Common myeloid progenitor, CD34-positive (primary cell): ENCODE measurements at regions not wholly inside any gene's neighbourhood (a gene's known extent, or its start where the extent isn't known, plus 50 kb on each side); places are given as distances from the start of the nearest gene placed in this dataset.

Experiments
- CTCF ChIA-PET: fragments of 350-600 bp; sonication (Branson Sonifier 250); formaldehyde crosslinking; loops from one replicate; lab custom pipeline; 2021; ENCODE audit warnings: antibody characterized with exemption; lab: Charles Lee
- POLR2A ChIA-PET: fragments of 350-600 bp; sonication (Branson Sonifier 250); formaldehyde crosslinking; loops from one replicate; lab custom pipeline; 2021; ENCODE audit warnings: antibody characterized with exemption; lab: Charles Lee
- DNase-seq, 3 donors: peaks; one replicate each; pipeline versions ENCODE4 v3.0.0 to v3.0.0-alpha.2; 2013
- H3K27ac ChIP-seq, 2 experiments: 1 replicate in 1 of 2; 2 replicates in 1 of 2; pipeline ENCODE4 v1.7.0; 2013; ENCODE audit warnings: inconsistent platforms in 2 of 2, low read length in 2 of 2, mild to moderate bottlenecking in 2 of 2, low read depth in 1 of 2, moderate library complexity in 1 of 2; ENCODE audit not compliant: severe bottlenecking in 2 of 2, insufficient read depth in 1 of 2, poor library complexity in 1 of 2
- H3K27me3 ChIP-seq, 5 experiments: replicated peaks in 2 of 5; 1 replicate in 3 of 5; 2 replicates in 2 of 5; pipeline versions ENCODE4 v1.6.1 to v1.7.0; 2013; ENCODE audit warnings: low read length in 4 of 5, mild to moderate bottlenecking in 2 of 5, moderate library complexity in 2 of 5, inconsistent platforms in 1 of 5; ENCODE audit not compliant: insufficient read depth in 5 of 5, control insufficient read depth in 4 of 5
- H3K36me3 ChIP-seq, 4 experiments: 1 replicate in 2 of 4; 2 replicates in 2 of 4; pipeline versions ENCODE4 v1.6.1 to v1.7.0; 2013; ENCODE audit warnings: low read length in 3 of 4, control low read depth in 1 of 4, mild to moderate bottlenecking in 1 of 4; ENCODE audit not compliant: control insufficient read depth in 4 of 4, insufficient read depth in 4 of 4
- H3K4me1 ChIP-seq, 4 experiments: 1 replicate in 3 of 4; 2 replicates in 1 of 4; pipeline versions ENCODE4 v1.6.1 to v1.7.1; 2013; ENCODE audit warnings: low read length in 3 of 4, mild to moderate bottlenecking in 3 of 4, control low read depth in 1 of 4, inconsistent platforms in 1 of 4, moderate library complexity in 1 of 4; ENCODE audit not compliant: control insufficient read depth in 4 of 4, insufficient read depth in 4 of 4; ENCODE audit errors: control extremely low read depth in 1 of 4
- H3K4me3 ChIP-seq, 7 experiments: 1 replicate in 4 of 7; 2 replicates in 3 of 7; pipeline versions ENCODE4 v1.5.1 to v1.7.0; 2013; ENCODE audit warnings: mild to moderate bottlenecking in 7 of 7, low read length in 6 of 7, moderate library complexity in 6 of 7, inconsistent platforms in 2 of 7, low read depth in 2 of 7, control low read depth in 1 of 7; ENCODE audit not compliant: insufficient read depth in 4 of 7, control insufficient read depth in 1 of 7; ENCODE audit errors: extremely low read depth in 1 of 7
- H3K9me3 ChIP-seq, 5 experiments: 1 replicate in 4 of 5; 2 replicates in 1 of 5; pipeline versions ENCODE4 v1.6.1 to v1.7.1; 2013; ENCODE audit warnings: low read length in 4 of 5, mild to moderate bottlenecking in 2 of 5, inconsistent platforms in 1 of 5, low read depth in 1 of 5, moderate library complexity in 1 of 5; ENCODE audit not compliant: control insufficient read depth in 4 of 5, insufficient read depth in 2 of 5; ENCODE audit errors: control extremely low read depth in 1 of 5
- WGBS: methylation state at CpG from one replicate; pipeline ENCODE4 v1.1.5; 2013; ENCODE audit not compliant: insufficient coverage; 5-methylcytosine and 5-hydroxymethylcytosine counted together

GRCh38 chr9:13735181-13735580 is 455.7 kb upstream of the MPDZ start:
- H3K4me3 ChIP-seq, result no peak overlapping the region
- H3K4me1 ChIP-seq, result no peaks in the 10 kb centered on the region
- ChIA-PET POLR2A (interaction anchor here (0.6 kb wide), 1 partner anchor 221 kb away, joined by 4 read pairs; no protein-coding TSS in a partner anchor), CTCF (interaction anchor here (0.7 kb wide), 1 partner anchor 1226 kb away, joined by 4 read pairs; no protein-coding TSS in a partner anchor)
- WGBS, result 100% methylated on average over 3 of the region's 5 CpGs
- no peaks in the 10 kb centered on the region for H3K36me3 ChIP-seq
- H3K27me3 ChIP-seq, result no peaks in the 10 kb centered on the region
- H3K27ac ChIP-seq, result no peak overlapping the region
- H3K9me3 ChIP-seq, result no peaks in the 10 kb centered on the region
- no peak for DNase-seq

GRCh38 chr9:13734601-13735000 is 455.1 kb upstream of the MPDZ start:
- ChIA-PET POLR2A (interaction anchor here (0.6 kb wide), 1 partner anchor 222 kb away, joined by 4 read pairs; no protein-coding TSS in a partner anchor), CTCF (no interaction called here)

GRCh38 chr9:13732290-13732689 is 452.8 kb upstream of the MPDZ start:
- Histone ChIP-seq H3K9me3 (no peaks in the 10 kb centered on the region), H3K27me3 (peaks cover 0 to 1% (median 0%) of the 10 kb centered on the region in 5 experiments), H3K36me3 (no peaks in the 10 kb centered on the region), H3K27ac (no peak overlapping the region), H3K4me3 (no peak overlapping the region), H3K4me1 (no peaks in the 10 kb centered on the region)
- CTCF ChIA-PET, result no interaction called here
- no peak for DNase-seq
- POLR2A ChIA-PET, result no interaction called here

More at GRCh38 chr9:13734601-13735000, 455.1 kb upstream of the MPDZ start:
- no peak for DNase-seq
- Histone ChIP-seq H3K9me3 (no peaks in the 10 kb centered on the region), H3K27ac (no peak overlapping the region), H3K4me3 (no peak overlapping the region), H3K4me1 (no peaks in the 10 kb centered on the region), H3K27me3 (no peaks in the 10 kb centered on the region), H3K36me3 (no peaks in the 10 kb centered on the region)
- WGBS, result 90% methylated on average over 2 of the region's 3 CpGs

- no peaks in the 10 kb centered on the region for H3K4me1 ChIP-seq
- H3K27ac ChIP-seq, result no peak overlapping the region
- peaks cover 0 to 1% (median 0%) of the 10 kb centered on the region in 5 experiments for H3K27me3 ChIP-seq
- no peaks in the 10 kb centered on the region for H3K9me3 ChIP-seq
- no peak overlapping the region for H3K4me3 ChIP-seq
- POLR2A ChIA-PET, result no interaction called here
- no CpG with 5 or more reads among the region's 2 CpGs for WGBS
- CTCF ChIA-PET, result no interaction called here
- H3K36me3 ChIP-seq, result no peaks in the 10 kb centered on the region
- no peak for DNase-seq
Observed at GRCh38 chr9:13731637-13732036, 452.1 kb upstream of the MPDZ start.

GRCh38 chr9:13729955-13730354 is 450.5 kb upstream of the MPDZ start:
- H3K27ac ChIP-seq, result no peak overlapping the region
- no peaks in the 10 kb centered on the region for H3K9me3 ChIP-seq
- 88% methylated on average over 1 of the region's 2 CpGs for WGBS
- POLR2A ChIA-PET, result no interaction called here
- no peak for DNase-seq
- no peaks in the 10 kb centered on the region for H3K4me1 ChIP-seq
- no peak overlapping the region for H3K4me3 ChIP-seq
- no peaks in the 10 kb centered on the region for H3K36me3 ChIP-seq
- peaks cover 0 to 1% (median 0%) of the 10 kb centered on the region in 5 experiments for H3K27me3 ChIP-seq
- CTCF ChIA-PET, result no interaction called here

GRCh38 chr9:13728917-13729811 is 449.7 kb upstream of the MPDZ start:
- WGBS, result 91% methylated on average over 6 of the region's 7 CpGs
- no peaks in the 10 kb centered on the region for H3K36me3 ChIP-seq
- ChIA-PET CTCF (no interaction called here), POLR2A (no interaction called here)
- no peak overlapping the region for H3K4me3 ChIP-seq
- peaks cover 0 to 1% (median 0%) of the 10 kb centered on the region in 5 experiments for H3K27me3 ChIP-seq
- no peaks in the 10 kb centered on the region for H3K4me1 ChIP-seq
- no peaks in the 10 kb centered on the region for H3K9me3 ChIP-seq
- no peak for DNase-seq
- H3K27ac ChIP-seq, result no peak overlapping the region

- ChIA-PET POLR2A (no interaction called here), CTCF (interaction anchor here (0.7 kb wide), 1 partner anchor 15 kb away, joined by 3 read pairs; no protein-coding TSS in a partner anchor)
- Histone ChIP-seq H3K36me3 (no peaks in the 10 kb centered on the region), H3K4me1 (no peaks in the 10 kb centered on the region), H3K9me3 (no peaks in the 10 kb centered on the region), H3K4me3 (no peak overlapping the region), H3K27me3 (peaks cover 0 to 1% (median 0%) of the 10 kb centered on the region in 5 experiments), H3K27ac (no peak overlapping the region)
- no peak for DNase-seq
- WGBS, result 100% methylated on average over 2 of the region's 2 CpGs
Observed at GRCh38 chr9:13728131-13728530, 448.6 kb upstream of the MPDZ start.
